CMK (cell line): ENCODE measurements at regions not wholly inside any gene's neighbourhood (a gene's known extent, or its start where the extent isn't known, plus 50 kb on each side); places are given as distances from the start of the nearest gene placed in this dataset.

Source experiments
- DNase-seq: peaks from one replicate; pipeline ENCODE4 v3.0.0-alpha.2; 2010; ENCODE audit warnings: low read depth

GRCh38 chr6:148247386-148248063 lies 95.1 kb upstream of the SASH1 start:
- DNase-seq, result no peak

- no peak for DNase-seq
Measured at GRCh38 chr6:148249160-148249559, 93.5 kb upstream of the SASH1 start.

- DNase-seq, result no peak
Measured at GRCh38 chr6:148249679-148250375, 92.8 kb upstream of the SASH1 start.

- no peak for DNase-seq
Measured at GRCh38 chr6:148250975-148251685, 91.5 kb upstream of the SASH1 start.

- DNase-seq, result no peak
Measured at GRCh38 chr6:148251891-148252290, 90.7 kb upstream of the SASH1 start.

GRCh38 chr6:148257810-148258209 lies 84.8 kb upstream of the SASH1 start:
- DNase-seq, result no peak

- no peak for DNase-seq
Measured at GRCh38 chr6:148258868-148259267, 83.8 kb upstream of the SASH1 start.

- no peak for DNase-seq
Measured at GRCh38 chr6:148261470-148261869, 81.2 kb upstream of the SASH1 start.

- no peak for DNase-seq
Measured at GRCh38 chr6:148263010-148263409, 79.6 kb upstream of the SASH1 start.

GRCh38 chr6:148263961-148264360 lies 78.7 kb upstream of the SASH1 start:
- no peak for DNase-seq

- DNase-seq, result no peak
Measured at GRCh38 chr6:148265054-148265453, 77.6 kb upstream of the SASH1 start.

- DNase-seq, result no peak
Measured at GRCh38 chr6:148269386-148269785, 73.3 kb upstream of the SASH1 start.

GRCh38 chr6:148271711-148272439 lies 70.8 kb upstream of the SASH1 start:
- no peak for DNase-seq

- no peak for DNase-seq
Measured at GRCh38 chr6:148272597-148272996, 70.0 kb upstream of the SASH1 start.

- no peak for DNase-seq
Measured at GRCh38 chr6:148273962-148274752, 68.5 kb upstream of the SASH1 start.

- DNase-seq, result no peak
Measured at GRCh38 chr6:148274809-148275208, 67.8 kb upstream of the SASH1 start.

GRCh38 chr6:148285205-148285604 lies 57.4 kb upstream of the SASH1 start:
- no peak for DNase-seq

GRCh38 chr6:148286563-148286962 lies 56.1 kb upstream of the SASH1 start:
- no peak for DNase-seq

- no peak for DNase-seq
Measured at GRCh38 chr6:148287623-148288333, 54.9 kb upstream of the SASH1 start.

- no peak for DNase-seq
Measured at GRCh38 chr6:148288541-148288940, 54.1 kb upstream of the SASH1 start.

GRCh38 chr6:148289153-148289552 lies 53.5 kb upstream of the SASH1 start:
- no peak for DNase-seq
